ENCODE measurements at regions not wholly inside any gene's neighbourhood (a gene's known extent, or its start where the extent isn't known, plus 50 kb on each side); places are given as distances from the start of the nearest gene placed in this dataset.
"Not testable (repeated sequence)": the region's sequence is repeated elsewhere in the genome, so short reads cannot be mapped to it uniquely, and the experiment has no call there.

DNA sequence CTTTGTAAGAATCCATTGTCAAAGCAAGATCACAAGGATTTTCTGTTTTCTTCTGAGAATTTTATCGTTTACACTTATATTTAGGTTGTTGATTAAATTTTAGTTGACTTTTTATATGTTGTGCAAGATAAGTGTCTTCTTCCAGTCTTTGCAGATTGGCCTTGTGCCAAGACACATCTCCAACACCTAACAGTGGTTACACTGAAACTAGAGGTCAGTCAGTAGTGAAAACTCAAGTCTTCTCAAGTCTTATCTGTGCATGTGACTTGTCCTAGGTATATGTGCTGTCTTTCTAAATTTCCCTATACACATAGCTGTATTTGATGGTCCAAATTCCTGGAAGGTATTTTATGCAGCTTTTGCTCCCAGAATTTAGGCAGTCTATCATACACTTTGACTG lies 1183.2 kb upstream of the B3GALT2 start:
- DNase-seq = no peak

GRCh38 chr1:194369060-194369459 lies 1182.6 kb upstream of the B3GALT2 start:
- peak; percentile 86 for DNase-seq

- DNase-seq = peak; percentile 37
Measured at GRCh38 chr1:194367121-194367520, 1180.7 kb upstream of the B3GALT2 start.

- peak; percentile 86 for DNase-seq
Measured at GRCh38 chr1:194366705-194367104, 1180.3 kb upstream of the B3GALT2 start.

- DNase-seq = no peak
Measured at GRCh38 chr1:194362327-194362726, 1175.9 kb upstream of the B3GALT2 start.

GRCh38 chr1:194361374-194362131 lies 1175.1 kb upstream of the B3GALT2 start:
- no peak for DNase-seq

DNA sequence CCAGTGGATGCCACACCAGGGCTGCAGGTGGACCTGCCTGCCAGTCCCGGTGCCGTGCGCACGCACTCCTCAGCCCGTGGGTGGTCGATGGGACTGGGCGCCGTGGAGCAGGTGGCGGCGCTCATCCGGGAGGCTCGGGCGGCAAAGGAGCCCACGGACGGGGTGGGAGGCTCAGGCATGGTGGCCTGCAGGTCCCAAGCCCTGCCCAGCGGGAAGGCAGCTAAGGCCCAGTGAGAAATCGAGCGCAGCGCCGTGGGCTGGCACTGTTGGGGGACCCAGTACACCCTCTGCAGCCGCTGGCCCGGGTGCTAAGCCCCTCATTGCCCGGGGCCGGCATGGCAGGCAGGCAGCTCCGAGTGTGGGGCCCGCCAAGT lies 1171.8 kb upstream of the B3GALT2 start:
- no peak for DNase-seq

GRCh38 chr1:194357573-194358207 lies 1171.3 kb upstream of the B3GALT2 start:
- DNase-seq = not testable (repeated sequence)

GRCh38 chr1:194355488-194356106 lies 1169.2 kb upstream of the B3GALT2 start:
- DNase-seq = no peak

DNA sequence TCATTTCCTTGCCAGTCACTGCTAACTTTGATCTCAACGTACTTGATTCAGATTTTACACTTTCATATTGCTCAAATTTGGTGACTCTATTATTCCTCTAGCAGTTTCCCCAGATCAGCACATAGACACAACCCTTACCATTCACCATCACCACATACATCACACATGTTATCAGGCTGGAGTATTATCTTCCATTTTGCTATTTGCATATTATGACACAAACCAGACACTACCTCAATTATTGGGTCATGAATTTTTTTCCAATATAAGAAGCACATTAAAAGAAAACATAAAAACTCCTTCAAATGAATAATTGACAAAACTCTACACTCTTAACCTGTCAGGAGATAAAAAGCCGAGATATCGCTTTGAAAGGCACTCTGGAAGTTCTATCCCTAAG lies 1166.7 kb upstream of the B3GALT2 start:
- DNase-seq = no peak

DNA sequence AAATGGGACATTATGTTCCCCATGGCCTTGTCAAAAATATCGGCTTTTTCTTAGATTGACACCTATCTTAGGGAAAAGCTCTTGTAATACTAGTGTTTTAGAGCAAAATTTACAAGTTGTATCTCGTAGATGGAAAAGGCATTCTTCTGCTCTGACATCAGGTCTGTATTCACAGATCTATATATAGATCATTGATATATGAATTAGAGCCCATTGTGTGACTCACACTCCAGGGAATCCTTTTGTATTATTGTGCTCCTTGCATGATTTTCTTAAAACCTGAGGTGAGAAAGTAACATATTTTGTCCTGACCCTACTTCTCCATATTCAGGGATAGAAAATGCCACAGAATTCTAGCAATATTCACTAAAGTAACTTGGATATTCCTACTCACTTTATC lies 1160.8 kb upstream of the B3GALT2 start:
- peak; percentile 55 for DNase-seq

- no peak for DNase-seq
Measured at GRCh38 chr1:194342484-194343262, 1156.3 kb upstream of the B3GALT2 start.

DNA sequence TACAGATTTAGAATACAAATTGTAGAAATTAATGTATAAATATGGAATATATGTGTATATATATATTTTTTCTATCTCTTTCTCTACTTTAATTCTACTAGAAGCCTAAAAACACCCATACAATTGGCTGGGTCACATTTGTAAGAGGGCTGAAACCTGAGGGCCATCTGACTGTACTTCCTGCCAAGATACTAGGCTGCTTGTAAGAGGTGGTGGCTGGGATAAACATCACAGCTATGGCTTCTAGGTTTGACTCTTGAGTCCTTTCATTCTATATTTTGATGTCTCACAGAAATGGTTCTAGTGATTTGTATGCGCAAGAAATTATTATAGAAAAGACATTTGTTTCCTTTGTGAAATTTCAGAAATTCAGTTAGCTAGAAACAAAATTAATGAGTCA lies 1155.2 kb upstream of the B3GALT2 start:
- no peak for DNase-seq

GRCh38 chr1:194339471-194339870 lies 1153.1 kb upstream of the B3GALT2 start:
- DNase-seq = no peak

GRCh38 chr1:194338241-194338948 lies 1152.0 kb upstream of the B3GALT2 start:
- DNase-seq = peak; percentile 22

- DNase-seq = no peak
Measured at GRCh38 chr1:194333240-194333639, 1146.8 kb upstream of the B3GALT2 start.

DNA sequence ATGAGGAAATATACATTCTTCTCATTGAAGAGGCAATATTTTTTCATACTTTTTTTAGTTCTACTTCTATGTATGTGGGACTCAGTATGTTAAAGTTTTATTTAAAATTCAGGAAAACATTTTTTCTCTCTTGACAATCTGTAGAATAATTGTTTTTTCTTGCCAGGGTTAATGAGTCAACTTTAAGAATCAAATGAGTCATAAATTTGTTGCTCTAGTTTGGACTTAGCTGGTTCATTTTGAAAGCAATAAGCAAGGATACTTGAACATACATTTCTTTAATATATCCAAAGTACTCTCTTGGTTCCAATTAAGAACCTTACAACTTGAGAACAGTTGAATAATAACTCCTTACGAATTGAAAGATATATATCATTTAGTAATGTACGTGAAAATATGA lies 1145.3 kb upstream of the B3GALT2 start:
- DNase-seq = peak; percentile 5

DNA sequence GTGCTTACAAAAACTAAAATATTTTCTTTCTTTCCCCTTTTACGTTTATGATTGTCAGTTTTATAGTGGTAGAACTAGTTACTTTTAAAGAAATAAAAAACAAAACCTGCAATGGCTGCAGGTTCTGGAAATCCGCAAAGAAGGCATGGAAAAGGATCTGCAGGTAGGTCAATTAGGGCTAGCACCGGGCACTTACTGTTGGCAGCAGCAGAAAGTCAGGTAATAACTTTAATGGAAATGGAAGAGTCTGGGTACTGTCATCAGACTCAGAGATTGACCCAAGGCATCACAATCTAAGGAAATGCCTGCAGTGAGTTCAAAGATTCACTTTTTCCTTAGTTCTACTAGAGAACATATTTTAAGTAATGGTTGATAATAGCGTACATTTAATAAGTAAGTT lies 1136.3 kb upstream of the B3GALT2 start:
- no peak for DNase-seq

- no peak for DNase-seq
Measured at GRCh38 chr1:194318790-194319280, 1132.4 kb upstream of the B3GALT2 start.

DNA sequence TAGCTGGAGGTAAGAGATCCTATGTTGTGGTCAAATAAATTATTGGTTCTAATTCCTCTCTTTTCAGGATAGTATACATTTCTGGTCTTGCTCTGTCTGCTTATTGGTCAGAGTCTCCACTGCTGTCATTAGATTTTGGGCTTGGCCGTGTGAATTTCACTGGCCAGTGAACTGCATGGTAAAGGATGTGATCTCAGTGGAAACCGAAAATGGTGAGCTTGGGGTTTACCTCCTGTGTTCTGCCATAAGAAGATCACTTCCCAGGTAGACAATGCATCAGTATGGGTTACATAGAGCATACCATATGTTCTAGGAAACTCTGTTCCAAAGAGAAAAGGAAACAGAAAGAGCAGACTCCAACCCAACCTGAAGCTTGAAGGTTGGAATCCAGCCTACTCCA lies 1123.3 kb upstream of the B3GALT2 start:
- DNase-seq = no peak

- DNase-seq = no peak
Measured at GRCh38 chr1:194309269-194309668, 1122.9 kb upstream of the B3GALT2 start.

DNA sequence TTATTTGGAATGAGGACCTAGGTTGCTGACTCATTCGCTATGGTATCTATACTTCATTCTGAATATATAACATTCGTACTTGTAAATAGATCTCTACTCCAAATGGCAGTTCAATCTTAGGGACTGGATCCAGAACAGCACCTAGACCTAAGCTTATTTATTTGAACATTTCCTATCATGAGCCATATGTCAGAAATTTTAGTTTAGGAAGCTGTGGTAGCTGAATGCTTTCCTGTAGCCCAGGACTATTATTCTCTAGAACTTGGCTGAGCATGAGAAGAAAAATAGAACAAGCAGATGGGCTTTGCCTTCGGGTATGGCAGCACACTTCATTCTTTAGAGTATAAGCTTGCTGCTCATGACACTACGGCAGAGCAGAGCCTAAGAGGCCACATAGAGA lies 1114.4 kb upstream of the B3GALT2 start:
- DNase-seq = no peak

Measured in fibroblast of skin of abdomen (primary cell).